Stimulated activated CD8-positive, alpha-beta memory T cell treated with anti-CD3 and anti-CD28 coated beads, Interleukin-7, amount 100 ng/mL, for 1 hour (primary cell): ENCODE measurements at regions not wholly inside any gene's neighbourhood (a gene's known extent, or its start where the extent isn't known, plus 50 kb on each side); places are given as distances from the start of the nearest gene placed in this dataset.

Source experiments
- DNase-seq, 2 donors: peaks; one replicate each; pipeline ENCODE4 v3.0.0-alpha.2; 2020; ENCODE audit warnings: low read depth in 2 of 2

DNA sequence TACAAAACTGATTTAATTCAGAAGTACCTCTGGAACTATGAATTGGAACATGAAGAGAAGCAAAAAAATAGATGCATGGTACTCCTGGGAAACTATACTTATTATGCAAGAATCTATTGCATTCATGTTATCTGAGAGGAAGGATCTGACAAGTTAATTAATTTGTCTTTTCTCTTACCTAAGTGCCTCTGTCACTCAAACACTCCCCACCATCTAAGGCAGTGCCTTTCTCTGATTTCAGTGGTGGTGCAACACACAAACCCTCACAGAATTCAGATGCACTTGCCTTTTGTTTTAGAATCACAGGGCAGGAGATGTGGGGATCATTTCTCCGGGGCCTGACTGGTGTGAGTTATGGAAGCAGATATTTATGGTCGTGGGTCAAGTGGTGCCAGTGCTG is 52.5 kb upstream of the C9orf72 start:
- DNase-seq, result no peak

DNA sequence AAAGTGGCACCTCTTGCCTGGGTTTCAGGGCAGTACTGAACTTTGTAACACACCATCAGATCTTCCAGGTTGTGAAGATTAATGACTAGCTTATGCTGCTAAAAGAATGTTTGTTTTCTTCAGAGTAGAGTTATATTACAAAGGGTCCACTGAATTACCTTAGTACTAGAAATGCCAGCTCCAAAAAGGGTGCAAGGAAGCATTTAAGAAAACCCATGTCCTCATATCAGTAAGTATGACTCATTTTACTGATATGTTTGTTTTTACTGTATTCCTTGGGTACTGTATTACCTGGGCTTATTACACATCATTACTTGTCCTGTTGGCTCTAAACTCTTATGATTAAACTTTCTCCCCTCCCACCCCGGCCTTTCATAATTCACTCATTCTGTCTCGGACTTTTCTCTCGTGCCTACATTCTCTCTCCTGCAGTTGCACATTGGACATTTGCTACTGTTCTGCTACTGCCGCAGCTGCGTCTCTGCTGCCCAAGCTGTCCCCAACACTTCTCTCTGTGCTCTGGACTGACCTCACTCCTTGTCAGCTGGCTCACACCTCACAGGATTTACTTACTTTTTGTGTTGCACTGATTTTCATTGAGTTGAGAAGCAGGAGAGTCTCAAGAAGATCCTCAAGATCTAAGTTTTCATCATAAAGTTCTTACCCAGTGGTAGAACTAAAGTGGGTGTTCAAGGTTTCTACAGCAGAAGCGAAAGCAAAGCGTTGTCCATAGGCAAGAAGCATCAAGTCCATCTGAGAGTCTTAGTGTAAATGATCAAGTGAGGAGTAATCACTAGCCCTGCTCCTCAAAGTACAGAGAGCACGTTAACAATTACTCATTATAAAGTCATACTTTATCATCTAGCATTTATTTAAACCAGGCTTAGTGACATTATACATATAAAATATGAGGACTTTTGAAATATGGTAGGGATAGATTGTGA is 53.2 kb upstream of the C9orf72 start:
- DNase-seq, result no peak

DNA sequence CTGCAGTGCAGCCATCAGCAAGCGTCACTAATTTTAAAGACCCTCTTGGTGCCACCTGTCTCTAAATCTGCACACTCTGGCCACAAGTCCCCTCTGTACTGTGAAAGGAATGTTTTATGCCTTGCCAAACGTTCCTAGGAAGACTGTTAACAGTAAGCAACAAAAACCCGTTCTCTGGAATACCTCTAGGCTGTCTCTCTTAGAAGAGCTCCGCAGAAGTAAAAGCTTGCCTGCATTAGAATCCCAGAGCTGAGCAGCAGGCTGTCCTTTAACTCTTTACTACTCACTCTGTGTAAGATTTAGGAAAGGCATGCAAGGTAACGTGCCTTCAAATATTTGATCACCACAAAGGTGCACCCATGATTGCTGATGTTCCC is 53.9 kb upstream of the C9orf72 start:
- DNase-seq, result no peak

DNA sequence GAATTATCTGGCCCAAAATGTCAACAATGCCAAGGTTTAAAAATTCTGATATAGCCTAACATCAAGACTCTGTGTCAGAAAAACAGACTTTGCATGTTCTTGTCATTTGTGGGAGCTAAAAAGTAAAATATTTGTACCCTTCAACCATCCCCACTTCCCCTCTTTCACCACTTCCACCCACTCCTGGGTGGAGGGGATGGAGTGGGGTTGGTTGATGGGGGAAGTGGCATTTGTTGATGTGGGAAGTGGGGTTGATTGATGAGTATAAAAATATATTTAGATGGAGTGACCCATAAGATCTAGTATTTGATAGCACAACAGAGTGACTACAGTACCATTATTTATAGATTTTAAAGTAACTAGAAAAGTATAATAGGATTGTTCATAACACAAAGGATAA is 55.0 kb upstream of the C9orf72 start:
- no peak for DNase-seq

DNA sequence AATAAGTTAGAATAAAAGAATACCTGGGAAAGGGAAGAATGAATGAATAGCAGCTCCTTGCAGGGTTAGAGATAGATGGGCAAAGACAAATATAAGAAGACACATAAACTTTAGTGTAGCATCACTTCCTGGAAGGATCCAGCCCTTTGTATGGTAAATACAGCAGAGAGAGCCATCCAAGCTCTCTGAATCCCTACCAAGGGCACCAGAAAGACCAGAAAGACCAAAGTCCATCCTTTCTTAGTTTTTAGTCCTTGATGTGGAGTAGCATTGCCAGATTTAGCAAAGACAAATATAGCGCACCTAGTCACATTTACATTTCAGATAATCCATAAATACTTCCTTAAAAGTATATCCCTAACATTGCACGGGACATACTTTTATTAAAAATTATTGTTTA is 56.1 kb upstream of the C9orf72 start:
- no peak for DNase-seq

DNA sequence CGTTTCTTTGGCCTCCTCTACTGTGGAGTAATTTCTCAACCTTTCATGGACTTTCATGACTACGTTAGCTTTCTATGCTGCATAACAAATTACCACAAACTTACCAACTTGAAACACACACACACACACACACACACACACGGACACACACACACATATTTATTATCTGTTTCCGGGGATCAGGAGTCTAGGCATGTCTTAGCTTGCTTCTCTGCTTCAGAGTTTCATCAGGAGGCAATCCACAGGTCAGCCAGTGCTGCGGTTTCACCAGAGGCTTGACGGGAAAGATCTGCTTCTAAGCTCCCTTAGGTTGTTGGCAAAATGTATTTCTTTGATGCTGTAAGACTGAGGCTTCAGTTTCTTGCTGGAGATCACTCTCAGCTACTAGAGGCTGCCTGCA is 59.0 kb upstream of the C9orf72 start:
- DNase-seq, result no peak

DNA sequence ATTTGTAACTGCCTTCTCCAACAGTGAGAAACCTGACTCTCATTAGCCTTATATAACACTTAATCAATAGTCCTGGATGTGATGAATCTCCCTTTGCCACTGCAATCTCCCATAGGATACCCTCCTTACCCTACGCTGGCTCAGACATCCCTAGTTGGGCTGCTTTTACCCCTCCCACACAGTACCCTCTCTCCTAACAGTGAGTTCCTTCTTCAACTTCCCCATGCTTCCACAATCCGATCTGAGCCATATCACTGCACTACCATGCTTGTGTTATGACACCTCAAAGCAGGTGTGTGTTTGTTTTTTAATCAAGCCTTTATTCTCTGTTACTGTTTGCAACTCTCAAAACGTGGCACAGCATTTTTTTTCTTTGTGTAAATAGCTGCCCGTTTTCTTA is 60.5 kb upstream of the C9orf72 start:
- DNase-seq, result no peak

DNA sequence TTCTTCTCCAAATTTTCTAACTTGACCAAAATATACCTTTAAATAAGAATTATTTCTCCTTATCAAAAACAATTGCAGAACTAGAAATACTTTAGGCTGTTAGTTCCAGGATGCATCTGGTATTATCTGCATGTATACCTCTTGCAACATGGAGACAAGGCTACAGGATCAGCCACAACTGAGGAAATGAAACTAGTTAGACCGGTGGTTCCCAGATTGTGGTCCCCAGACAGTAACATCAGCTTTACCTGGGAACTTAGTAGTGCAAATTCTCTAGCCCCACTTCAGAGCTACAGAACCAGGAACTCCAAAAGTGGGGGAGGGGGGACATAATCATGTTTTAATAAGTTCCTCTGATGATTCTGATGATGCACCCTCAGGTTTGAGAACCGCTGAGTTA is 61.6 kb upstream of the C9orf72 start:
- no peak for DNase-seq

DNA sequence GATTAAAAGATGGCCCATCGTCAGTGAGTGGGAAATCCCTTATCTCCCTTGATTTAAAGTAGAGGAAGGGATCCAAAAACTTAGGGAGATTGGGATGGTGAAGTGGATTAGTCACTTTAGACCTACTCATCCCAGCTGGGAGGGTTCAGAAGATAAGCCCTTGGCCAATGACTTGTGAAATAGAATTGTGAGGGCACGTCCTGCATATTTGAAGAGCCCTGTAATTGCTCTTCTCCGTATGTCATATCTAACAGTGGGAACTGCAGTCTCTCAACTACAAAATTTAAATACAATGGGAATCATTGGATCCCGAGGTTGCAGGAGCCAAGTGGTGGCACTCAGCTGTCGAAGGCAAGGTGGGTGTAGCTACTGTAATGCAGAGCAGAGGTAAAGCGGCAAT is 65.4 kb upstream of the C9orf72 start:
- no peak for DNase-seq

DNA sequence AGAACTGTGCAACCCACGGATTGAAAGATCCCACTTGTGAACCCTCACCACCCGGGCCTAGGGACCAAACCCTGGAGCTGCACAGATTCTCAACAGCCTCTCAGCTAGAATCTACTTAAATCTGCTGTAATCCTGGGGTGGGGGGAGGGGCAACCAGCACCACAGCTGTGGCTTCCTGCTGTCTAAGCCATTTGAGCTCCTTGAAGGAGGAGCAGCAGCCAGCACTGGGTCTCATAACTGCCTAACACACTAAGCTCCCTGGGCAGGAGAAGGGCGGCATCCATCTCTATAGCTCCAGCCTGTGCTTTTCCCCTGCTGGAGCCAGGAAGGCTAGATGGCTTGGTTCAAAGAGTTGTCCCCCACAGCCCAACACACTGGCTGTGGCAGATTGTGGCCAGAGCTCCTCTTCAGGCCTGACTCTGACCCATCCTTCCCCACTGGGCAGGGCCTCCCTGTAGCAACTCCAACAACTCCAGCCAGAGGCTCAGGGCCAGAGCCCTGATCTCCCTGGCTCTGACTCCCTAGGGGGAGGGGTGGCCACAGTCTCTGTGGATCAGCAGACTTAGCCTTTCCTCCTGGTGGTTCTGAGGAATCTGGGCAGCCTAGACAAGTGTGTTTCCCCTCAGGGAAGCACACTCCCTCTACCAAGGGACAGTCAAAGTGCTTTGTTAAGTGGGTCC is 72.0 kb upstream of the C9orf72 start:
- no peak for DNase-seq

DNA sequence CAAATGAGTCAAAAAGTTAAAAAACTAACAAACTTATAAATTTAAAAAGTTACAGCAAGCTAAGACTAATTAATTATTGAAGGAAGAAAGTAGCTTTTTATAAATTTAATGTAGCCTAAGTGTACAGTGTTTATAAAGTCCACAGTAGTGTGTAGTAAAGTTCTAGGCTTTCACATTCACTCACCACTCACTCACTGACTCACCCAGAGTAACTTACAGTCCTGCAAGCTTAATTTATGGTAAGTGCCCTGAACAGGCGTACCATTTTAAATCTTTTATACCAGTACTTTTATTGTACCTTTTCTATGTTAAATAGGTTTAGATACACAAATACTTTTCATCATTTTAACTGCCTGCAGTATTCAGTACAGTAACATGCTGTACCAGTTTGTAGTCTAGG is 80.0 kb upstream of the C9orf72 start:
- no peak for DNase-seq

DNA sequence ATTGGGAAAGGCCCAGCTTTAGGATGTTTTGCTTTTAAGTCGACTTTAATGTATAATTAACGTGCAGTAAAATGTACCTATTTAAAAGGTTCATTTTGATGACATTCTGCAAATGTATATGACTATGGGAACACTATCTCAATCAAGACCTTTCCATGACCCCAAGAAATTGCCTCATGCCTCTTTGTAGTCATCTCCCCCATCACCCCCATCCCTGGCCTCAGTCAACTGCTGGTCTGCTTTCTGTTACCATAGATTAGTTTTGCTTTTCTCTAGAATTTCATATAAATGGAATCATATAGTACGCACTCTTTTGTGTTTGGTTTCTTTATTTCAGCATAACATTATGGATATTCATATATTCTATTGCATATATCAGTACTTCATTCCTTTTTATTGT is 80.7 kb upstream of the C9orf72 start:
- DNase-seq, result no peak

DNA sequence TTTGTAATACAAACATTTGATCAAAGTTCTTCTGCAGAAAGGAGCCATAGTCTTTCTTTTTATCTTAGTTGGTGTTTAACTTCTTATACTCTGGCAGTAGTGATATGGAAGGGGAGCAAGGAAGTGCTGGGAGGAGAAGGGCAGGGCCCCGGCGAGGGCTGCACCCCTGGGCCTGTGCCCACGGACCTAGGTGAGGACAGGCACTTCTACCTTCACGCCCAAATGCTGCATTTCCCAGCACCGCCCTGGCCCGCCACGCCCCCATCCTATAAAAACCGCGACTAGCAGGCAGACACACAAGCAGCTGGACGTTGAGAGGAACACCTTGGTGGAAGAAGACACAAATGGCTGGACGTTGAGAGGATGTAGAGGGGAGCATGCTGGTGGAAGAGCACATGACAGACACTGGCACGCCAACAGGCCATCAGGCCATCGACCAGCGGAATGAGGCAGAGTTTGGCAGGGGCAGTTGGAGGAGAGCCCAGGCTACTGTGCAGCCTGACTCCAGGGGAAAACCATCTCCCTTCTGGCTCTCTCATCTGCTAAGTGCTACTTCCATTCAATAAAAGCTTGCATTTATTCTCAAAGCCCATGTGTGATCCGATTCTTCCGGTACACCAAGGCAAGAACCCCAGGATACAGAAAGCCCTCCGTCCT is 81.5 kb upstream of the C9orf72 start:
- no peak for DNase-seq

DNA sequence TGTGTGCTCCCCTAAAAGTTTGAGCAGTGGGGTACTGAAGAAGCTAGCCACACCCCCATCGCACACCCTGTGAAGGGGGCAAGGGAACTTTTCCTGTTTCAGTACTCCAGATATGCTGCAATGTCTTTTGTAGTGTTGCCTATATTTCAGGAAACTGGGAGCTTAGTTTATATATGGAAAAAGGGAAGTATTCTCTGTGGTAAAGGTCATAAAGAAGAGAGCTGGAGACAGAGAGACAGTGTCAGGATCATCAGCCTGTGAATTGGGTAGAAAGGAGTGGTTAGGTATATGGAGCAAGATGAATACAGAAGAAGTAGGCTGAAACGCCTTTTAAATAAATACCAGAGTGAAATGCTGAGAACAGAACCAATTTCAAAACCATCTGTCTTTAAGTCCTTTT is 82.2 kb upstream of the C9orf72 start:
- DNase-seq, result no peak

DNA sequence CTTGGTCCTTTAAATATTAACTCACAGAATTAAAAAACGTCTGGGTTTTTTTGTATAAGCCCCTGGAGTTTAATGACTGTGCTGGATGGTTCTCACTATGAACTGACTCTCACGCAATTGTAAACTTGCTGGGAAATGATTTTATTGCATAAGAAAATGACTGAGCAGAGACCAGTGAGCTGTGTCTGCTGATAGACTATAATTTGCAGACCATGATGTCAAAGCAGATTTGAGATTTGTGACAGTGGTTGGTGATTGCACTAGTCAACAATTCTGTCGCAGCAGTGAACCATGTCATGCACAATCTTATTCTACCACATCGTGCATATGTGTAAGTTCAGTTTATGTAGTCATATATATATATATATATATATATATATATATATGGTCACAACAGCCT is 85.7 kb upstream of the C9orf72 start:
- no peak for DNase-seq

DNA sequence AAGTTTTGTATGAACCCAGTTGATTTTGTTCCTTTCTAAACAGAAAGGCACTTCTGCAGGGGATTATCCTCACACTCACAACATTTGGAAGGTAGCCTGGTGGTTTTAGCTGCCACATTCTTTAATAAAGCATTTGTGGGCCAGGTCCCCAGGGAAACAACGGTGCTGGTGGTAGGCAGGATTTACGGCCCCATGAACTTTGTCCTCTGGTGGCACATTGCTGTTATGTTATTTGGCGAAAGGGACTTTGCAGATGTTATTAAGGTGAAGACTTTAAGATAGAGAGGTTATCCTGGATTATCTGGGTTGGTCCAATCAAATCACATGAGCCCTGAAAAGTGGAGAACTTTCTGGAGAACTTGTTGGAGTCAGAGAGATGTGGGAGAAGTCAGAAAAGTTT is 86.3 kb upstream of the C9orf72 start:
- DNase-seq, result no peak

DNA sequence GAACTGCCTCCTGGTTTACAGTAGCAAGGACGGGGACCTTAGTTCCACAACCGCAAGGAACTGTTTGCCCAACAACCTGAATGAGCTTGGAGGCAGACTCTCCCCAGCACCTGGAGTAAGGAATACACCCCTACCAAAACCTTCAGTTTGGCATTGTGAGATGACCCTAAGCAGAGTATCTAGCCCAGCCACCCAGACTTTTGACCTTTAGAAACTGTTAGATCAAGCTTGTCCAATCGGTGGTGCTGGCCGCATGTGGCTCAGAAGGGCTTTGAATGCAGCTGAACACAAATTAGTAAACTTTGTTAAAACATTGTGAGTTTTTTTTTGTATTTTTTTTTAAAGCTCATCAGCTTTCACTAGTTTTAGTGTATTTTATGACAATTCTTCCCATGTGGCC is 86.9 kb upstream of the C9orf72 start:
- DNase-seq, result no peak

DNA sequence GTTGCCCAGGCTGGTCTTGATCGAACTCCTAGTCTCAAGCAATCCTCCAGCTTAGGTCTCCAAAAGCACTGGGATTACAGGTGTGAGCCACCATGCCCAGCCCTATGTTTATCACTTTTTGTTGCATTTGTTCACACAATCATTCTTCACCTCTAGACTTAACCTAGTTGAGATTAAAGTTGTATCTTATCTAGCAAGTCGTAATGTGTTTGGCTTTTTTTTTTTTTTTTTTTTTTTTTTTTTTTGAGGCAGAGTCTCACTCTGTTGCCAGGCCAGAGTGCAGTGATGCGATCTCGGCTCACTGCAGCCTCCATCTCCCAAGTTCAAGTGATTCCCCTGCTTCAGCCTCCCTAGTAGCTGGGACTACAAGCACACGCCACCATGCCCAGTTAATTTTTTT is 90.2 kb upstream of the C9orf72 start:
- no peak for DNase-seq

DNA sequence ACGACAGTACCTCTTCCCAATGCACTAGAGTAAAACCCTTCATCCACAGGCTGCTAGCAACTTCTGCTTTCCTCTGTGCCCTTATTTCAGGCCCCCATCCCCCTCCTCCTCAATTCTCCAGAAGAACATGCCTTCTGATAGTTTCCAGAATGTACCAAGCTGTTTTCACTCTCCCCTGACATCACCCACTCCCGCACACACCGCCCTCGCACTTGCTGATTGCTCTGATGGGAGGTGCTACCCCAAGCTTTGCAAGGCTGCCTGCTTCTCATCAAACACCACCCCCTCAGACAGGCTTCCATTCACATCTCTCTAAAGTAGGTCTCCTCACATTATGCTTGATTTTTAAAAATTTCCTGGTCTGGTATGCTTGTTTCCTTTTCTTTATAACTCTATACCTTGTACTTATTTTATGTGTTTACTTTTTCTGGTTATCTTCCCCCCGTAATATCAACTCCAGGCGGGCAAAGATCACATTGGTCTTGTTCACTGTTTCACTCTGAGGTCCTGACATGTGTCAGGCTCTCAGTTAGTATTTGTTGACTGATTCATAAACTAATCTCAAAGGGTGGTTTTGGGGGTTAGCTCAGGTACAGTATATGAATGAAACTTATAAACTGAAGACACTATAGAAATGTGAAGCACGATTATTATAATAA is 91.0 kb upstream of the C9orf72 start:
- DNase-seq, result no peak

DNA sequence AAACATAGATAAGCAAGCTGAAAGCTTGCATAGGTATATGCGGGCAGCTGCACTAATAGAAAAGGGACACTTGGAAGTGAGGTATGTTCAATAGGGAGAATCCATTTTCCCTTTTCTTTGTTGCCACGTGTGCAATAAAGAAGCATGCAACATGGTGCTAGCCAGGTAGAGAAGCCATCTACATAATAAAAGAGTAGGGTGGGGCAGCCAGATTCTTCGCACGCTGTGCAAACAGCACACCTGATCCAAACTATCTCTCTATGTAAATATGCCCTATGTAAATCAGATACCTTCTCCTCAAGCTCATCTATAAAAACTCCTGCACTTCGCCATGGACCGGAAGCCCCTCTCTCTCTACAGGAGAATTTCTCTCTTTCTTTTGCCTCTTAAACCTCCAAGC is 91.9 kb upstream of the C9orf72 start:
- no peak for DNase-seq

DNA sequence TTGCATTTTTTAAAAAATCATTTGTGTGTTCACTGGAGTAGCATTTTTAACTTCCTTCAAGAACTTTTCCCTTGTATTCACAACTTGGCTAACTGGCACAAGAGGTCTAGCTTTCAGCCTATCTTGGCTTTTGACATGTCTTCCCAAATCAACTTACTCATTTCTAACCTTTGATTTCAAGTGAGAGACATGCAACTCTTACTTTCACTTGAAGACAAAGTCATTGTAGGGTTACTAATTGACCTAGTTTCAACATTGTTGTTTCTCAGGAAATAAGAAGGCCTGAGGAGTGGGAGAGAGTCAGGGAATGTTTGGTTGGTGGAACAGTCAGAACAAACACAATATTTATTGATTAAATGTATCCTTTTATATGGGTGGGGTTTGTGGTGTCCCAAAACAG is 95.0 kb upstream of the C9orf72 start:
- DNase-seq, result no peak

DNA sequence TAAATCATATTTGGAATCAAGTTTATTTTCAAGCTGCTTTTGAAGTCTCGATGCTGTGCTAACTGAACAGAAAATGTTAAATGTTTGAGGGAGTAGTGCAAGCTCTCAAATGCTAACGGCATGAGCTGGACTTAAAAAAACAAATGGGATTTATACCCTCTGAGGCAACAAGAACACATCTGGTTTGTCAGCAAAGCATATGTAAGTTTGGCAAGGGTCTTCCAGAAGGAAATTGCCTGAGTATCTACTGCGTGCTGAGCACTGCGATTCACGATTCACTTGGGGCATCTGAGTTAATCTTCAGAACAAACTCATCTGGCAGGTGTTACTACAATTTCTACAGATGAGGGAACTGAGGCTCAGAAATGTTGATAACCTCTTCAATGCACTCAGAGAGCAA is 98.4 kb upstream of the C9orf72 start:
- no peak for DNase-seq
